RWPE1 (cell line): ENCODE measurements at regions not wholly inside any gene's neighbourhood (a gene's known extent, or its start where the extent isn't known, plus 50 kb on each side); places are given as distances from the start of the nearest gene placed in this dataset.
"Not testable (repeated sequence)": the region's sequence is repeated elsewhere in the genome, so short reads cannot be mapped to it uniquely, and the experiment has no call there.

Experiments
- CTCF ChIA-PET: fragments of 350-600 bp; sonication (Branson Sonifier 250); formaldehyde crosslinking; extraction: SDS; loops from one replicate; lab custom pipeline; 2021; lab: Yijun Ruan, JAX
- POLR2A ChIA-PET: fragments of 400-600 bp; formaldehyde crosslinking; extraction: SDS; loops from one replicate; lab custom pipeline; 2020; ENCODE audit warnings: antibody characterized with exemption; ENCODE audit not compliant: low non-redundant PET; lab: Yijun Ruan, JAX
- DNase-seq: peaks from one replicate; pipeline ENCODE4 v3.0.0; 2012; ENCODE audit warnings: low spot score
- H3K27ac ChIP-seq: fragments of 450-650 bp; 2 replicates; pipeline ENCODE4 v1.5.1; 2017

DNA sequence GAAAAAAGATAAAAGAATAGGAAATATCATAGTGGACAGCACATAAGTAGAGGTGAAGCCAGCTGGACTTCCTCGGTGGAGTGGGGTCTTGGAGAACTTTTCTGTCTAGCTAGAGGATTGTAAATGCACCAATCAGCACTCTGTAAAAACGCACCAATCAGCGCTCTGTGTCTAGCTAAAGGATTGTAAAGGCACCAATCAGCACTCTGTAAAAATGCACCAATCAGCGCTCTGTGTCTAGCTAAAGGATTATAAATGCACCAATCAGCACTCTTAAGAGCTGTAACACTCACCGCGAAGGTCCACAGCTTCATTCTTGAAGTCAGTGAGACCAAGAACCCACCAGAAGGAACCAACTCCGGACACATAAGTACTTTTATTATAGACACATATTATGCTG is 91.8 kb upstream of the IKBKE start:
- DNase-seq, H3K27ac ChIP-seq, POLR2A ChIA-PET, CTCF ChIA-PET: not testable (repeated sequence)

DNA sequence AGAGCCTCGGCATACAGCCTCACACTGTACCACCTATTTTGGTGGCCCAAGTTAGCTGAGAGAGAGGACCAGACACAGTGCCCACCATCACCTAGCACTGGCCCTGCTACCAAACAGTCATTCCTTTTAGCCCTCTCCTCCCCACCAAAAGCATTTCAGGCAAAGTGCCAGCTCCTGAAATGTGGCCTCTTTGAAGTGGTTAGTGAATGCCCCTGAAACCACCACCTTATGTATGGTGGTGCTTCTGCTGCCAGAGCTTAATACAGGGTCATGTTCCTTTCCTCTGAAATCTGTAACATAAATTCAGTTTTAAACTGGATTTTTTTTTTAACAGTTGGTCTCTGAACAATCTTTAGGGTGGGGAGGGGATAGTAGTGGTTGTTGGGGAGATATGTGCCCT is 91.0 kb upstream of the IKBKE start:
- H3K27ac ChIP-seq, DNase-seq, CTCF ChIA-PET, POLR2A ChIA-PET: not testable (repeated sequence)

DNA sequence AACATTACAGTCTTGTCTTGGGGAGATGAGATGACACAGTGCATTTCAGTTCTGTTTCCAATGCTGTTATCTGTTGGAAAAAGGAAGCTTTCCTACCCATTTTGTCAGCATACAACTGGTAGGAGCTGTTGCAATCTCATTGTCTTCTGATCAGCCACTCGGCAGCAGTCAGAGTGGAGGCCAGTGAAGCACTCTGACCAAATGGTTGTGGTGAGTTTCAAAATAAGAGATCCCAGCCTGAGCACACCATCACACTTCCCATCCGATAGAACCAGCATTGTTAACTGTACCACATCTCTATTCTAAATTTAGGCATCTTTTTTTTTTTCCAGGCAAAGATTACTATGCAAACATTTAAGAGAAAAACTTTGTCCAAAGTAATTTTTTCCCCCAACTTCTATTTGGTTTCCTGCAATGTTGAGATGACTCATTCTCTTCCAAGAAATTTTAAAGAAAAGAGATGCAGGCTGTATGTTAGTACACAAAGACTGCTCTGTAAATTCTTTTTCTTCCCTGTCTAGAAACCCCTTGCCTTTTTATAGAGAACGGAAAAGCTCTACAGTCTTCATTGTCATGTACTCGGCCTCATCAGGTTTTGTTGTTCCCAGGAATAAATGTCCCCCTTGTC is 90.0 kb upstream of the IKBKE start:
- DNase-seq, POLR2A ChIA-PET, CTCF ChIA-PET, H3K27ac ChIP-seq: not testable (repeated sequence)

DNA sequence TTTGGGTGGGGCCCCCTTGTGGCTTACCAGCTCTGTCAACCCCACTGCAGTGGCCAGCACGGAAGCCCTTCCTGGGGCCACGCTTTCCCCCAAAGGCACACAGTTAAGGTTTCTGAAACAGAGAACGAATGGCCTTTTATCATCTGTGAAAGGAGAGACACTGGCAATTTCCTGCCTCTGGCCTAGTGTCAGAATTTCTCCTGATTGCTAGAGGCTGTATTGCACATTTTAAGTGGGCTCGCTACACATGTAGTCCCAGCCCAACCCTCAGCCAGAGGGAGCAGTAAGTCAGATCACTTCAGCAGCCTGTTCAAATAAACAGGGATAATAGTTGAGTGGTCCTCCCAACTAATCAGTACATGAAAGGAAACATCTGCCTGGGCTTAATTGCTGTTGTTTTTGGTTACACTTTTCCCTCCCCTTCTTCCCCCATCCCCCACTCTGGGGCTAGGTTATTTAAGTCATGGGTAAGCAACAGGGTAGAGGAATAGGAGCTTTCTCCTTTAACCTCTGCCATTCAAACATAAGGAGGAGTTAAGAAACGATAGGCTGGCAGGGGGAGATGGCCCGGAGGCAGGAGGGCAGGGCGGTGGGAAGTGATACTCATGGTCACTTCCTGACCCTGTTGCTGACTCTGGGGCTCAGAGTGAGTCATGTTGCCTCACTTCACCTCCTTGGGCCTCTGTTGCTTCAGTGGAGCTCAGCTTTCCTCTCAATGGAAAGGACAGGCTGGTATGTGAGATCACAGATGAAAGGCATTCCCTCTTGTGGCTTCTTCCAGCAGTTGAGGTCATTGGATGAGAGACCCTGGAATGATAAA is 89.3 kb upstream of the IKBKE start:
- H3K27ac ChIP-seq, DNase-seq, POLR2A ChIA-PET, CTCF ChIA-PET: not testable (repeated sequence)

DNA sequence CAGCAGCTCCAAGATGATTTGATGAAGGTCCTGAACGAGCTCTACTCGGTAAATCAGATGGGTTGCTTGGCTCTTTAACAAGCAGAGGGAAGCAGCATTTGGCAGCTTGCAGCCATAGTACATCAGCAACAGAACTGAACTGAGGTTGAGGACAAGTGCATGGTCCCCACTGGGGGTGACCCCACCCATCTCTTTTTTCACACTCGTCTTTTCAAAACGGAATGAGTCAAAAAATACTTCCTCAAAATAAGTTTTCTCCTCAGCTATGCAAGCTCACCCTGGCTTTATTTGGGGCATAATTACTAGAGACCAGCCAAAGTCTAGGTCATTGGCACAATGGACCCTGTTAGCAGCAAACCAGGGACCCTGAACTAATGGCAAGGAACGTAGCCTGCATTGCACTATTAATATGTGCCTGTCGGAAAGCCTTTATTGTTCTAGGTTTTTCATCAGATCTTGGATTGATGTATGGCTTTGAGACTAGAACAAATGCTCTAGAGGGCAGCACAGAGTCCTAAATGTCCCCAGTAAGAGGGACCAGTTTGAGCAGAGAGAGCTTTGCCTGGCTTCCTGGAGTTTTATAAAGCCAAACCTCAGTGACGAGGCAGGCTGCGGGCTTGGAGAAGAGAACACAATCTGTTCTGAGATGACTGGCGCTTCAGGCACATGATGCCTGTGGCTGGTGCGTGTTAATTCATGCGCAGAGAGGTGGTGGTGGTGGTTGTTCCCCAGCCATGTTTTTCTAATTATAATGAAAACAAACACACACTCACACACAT is 86.1 kb upstream of the IKBKE start:
- H3K27ac ChIP-seq, CTCF ChIA-PET, DNase-seq, POLR2A ChIA-PET: not testable (repeated sequence)

DNA sequence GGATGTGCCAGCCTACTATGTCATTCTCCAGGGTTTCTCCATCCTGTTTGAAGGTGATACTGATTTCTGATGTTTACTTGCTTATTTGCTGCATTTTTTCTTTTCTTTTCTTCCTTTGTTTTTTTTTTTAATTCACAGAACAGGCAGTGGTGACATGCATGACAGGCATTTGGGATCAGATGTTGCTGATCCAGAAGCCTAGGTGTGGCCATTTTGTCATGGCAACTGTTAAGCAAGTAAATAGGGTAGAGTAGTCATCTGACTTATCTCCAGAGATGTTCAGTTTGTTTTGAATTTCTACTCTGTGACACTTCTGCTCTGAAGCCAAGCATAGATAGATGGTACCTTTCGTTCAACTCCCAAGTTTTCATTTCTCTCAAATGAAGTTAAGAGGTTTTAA is 85.4 kb upstream of the IKBKE start:
- DNase-seq, H3K27ac ChIP-seq, POLR2A ChIA-PET, CTCF ChIA-PET: not testable (repeated sequence)

DNA sequence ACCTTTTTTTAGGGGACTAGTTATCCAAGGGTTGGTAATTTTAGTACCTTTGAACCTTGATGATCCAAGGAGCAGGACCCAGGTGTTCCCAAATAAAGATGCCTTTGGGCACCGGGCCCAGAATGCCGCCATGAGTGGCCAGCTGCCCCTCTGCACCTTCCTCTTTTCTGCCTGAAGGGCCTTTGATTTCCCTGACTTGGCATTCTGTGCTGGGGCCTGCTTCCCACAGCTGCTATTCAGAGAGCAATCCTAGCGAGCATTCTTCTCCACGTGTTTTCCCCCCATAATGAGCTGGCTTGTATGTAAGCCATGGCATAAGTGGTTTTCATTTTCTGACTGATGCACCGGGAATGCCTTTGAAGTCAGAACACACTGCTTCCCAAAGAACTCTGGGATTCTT is 82.6 kb upstream of the IKBKE start:
- CTCF ChIA-PET, DNase-seq, H3K27ac ChIP-seq, POLR2A ChIA-PET: not testable (repeated sequence)

DNA sequence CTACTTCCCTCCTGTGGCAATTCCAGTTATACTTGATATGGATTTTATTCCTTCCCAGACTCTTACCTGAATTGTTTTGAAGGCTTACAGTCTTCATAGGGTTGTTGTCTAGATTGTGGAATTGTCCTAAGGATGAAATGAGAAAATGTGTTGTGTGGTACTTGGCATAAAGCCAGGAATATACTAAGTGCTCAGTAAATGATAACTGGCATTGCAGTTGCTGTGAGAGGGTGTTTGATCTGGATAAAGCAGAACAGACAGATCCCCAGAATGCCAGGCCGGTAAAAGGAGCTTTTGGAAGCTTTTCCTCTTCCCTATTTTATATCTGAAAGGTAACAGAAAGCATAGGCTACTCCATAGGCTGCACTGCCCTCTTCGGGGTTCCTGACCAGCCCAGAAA is 78.4 kb upstream of the IKBKE start:
- CTCF ChIA-PET, H3K27ac ChIP-seq, POLR2A ChIA-PET, DNase-seq: not testable (repeated sequence)

DNA sequence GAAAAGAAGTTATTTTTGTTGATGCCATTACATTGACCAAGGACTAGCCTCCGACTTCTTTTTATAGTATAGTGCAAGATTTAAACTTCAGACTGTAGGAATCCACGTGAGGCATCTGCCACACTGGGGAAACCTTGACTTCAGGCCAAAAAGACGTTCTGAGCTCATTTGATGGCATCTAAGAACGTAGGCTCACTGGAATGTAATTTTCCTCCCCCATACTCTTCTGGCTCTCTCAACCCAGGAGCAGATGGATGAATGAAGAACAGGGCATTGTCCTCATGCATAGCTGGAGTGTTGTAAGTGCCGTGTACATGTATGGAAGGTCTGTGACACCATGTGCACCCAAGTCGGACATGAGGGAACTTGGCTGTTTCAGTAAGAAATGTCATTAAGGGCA is 72.8 kb upstream of the IKBKE start:
- DNase-seq = not testable (repeated sequence)

DNA sequence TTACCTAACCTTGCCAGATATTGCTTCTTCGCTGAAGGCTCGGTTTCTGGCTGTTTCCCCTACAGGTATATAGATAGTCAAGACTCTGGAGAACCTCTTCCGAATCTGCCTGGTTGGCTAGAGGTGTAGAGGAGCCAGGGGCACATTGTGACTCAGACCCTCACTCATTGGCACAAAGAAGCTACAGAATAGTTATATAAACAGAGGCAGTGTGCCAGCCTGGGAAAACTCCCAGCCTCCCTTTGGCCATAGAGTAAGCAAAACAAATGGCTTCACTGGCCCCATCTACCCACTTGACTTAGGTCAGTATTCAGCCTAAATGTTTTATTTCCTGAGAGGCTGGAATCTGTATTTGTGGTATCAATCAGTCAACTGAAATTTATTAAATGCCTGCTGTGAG is 72.0 kb upstream of the IKBKE start:
- DNase-seq, CTCF ChIA-PET, POLR2A ChIA-PET, H3K27ac ChIP-seq: not testable (repeated sequence)

More for the DNA sequence above, 72.8 kb upstream of the IKBKE start:
- CTCF ChIA-PET, POLR2A ChIA-PET, H3K27ac ChIP-seq: not testable (repeated sequence)

DNA sequence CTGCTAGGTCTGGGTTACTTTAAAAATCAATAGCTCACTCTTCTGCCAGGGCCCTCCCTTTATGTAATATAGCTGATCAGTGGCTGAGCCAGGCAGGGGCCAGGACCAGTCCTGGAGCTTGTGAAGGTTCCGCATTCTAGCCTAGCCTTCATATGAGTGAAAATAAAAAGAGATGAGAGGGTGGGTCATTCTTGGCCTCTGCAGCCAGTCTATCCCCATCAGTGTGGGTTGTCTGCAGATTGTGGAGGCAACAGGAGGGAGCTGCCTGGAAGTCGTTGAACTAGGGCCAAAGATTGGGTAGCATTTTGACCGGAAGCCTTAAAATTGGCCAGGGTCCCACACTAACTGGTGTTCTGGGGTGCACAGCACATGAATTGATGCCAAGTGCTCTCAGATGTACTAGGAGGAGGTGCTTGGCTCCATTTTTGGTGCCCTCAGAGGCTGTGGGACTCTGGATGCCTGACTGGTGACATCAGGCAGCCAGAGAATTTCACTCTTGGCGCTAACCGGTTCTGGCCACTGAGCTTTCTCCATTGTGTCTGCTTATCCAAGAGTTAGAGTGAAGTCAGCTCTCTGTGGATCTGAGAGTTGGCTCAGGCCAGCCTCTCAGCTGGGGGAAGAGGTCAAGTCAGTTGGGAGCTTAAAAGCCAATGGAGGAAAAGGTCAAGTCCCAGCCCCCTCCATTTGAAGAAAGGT is 66.5 kb upstream of the IKBKE start:
- CTCF ChIA-PET, POLR2A ChIA-PET, H3K27ac ChIP-seq, DNase-seq: not testable (repeated sequence)

DNA sequence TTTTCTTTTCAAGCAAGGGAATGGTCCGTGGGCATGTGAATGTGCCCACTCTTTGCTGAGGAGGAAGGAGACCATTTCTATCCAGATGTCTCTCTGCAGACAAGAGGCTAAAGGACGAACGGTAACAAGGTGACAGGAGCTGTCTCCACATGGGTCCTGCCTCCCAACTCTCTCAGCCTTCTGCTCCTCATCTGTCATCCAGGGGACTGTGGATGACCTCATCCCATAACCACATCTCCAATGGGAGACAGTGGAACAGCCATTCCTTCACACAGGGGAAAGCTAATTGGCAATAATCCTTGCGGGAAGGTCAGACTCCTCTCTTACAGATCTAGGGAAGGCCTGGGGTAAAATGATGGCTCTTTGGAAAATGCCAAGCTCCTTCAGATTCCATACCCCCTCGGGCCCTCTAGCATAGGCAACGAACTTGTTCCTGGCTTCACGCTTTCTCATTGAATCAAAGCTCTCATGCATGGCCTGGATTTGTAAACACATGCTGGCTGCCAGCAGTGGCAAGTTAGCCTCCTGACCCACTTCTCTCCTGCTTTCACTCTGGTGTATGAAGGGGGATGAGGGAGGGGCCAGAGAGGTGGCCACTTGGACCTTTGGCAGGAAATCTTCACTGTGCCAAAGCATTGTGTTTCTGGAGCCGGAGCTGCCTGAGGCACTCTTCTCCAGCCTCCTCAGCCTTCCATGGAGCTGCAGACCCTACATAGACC is 65.8 kb upstream of the IKBKE start:
- H3K27ac ChIP-seq, CTCF ChIA-PET, POLR2A ChIA-PET, DNase-seq: not testable (repeated sequence)

DNA sequence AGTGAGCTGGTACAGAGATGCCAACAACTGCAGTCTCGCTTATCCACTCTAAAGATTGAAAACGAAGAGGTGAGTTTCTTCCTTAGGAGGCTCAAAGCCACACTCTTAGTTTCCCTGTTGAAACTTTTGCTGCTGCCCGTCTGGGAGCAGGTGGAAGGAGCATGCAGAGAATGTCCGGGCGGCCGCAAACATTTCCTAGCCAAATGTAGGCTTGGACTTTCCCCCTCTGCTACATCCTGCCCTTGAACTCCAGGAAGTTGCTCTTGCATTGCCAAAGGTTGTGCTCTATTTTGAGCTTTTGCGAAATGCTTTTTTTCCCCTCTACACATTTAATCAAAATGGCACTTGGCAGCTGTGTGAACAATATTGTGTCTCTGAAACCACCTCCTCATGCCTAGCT is 65.0 kb upstream of the IKBKE start:
- CTCF ChIA-PET, POLR2A ChIA-PET, DNase-seq, H3K27ac ChIP-seq: not testable (repeated sequence)

DNA sequence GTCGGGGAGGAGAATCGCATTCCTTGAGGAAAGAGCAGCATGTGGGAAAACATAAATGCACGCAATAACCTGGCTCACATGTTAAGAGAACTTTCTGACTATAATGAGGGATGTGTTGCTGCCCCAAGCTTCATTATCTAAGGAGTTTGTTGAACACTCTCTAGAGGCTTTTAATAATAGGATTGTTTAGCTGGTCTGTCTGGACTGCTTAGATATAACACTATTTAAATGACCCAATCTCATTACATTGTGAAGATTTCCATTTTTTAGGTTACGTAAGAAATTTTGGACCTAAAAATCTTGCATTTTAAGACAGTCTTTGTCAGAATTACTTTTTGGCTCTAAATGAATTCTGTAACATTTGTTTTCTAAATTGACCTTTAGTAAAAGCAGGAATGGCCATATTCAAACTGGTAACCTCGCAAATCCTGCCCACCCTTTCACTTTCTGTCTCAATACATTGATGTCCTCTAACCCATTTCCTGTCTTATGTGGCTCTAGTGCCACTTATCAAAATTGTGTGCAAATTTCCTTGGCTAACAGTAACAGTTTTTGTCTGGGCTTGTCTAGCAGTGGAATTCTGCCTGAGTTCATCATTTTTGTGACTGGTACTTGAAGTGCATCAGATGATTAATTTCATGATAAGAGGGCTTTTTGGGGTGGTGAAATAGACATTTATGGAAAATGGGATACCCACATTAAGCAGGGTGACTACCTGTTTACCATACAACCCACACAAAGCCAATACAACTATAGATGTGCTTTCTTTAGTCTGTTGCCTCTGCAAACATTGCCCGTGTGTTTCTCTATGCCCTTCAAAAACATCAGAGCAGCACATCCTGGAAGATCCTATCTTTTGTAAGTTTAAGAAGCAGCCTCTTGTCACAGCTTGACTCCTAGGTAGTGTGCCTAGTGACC is 61.6 kb upstream of the IKBKE start:
- CTCF ChIA-PET, DNase-seq, POLR2A ChIA-PET, H3K27ac ChIP-seq: not testable (repeated sequence)
